ENCODE measurements at regions not wholly inside any gene's neighbourhood (a gene's known extent, or its start where the extent isn't known, plus 50 kb on each side); places are given as distances from the start of the nearest gene placed in this dataset.

GRCh38 chr12:13727707-13728195, 253.7 kb downstream of the GRIN2B start:
- Histone ChIP-seq H3K9me3 (ENCODE audit: low read length) (no peaks in the 10 kb centered on the region), H3K36me3 (ENCODE audit: insufficient read depth, low read length) (no peaks in the 10 kb centered on the region), H3K27me3 (ENCODE audit: insufficient read depth, low read length) (no peaks in the 10 kb centered on the region), H3K4me3 (ENCODE audit: low read length) (no peak overlapping the region), H3K4me1 (ENCODE audit: insufficient read depth, low read length) (peaks cover 16% of the 10 kb centered on the region), H2AFZ (ENCODE audit: low read depth, low read length) (no peak overlapping the region)

GRCh38 chr12:13725049-13725448, 256.4 kb downstream of the GRIN2B start:
- Histone ChIP-seq H3K9me3 (ENCODE audit: low read length) (no peaks in the 10 kb centered on the region), H3K27me3 (ENCODE audit: insufficient read depth, low read length) (no peaks in the 10 kb centered on the region), H3K4me3 (ENCODE audit: low read length) (no peak overlapping the region), H2AFZ (ENCODE audit: low read depth, low read length) (no peak overlapping the region), H3K4me1 (ENCODE audit: insufficient read depth, low read length) (peaks cover 6% of the 10 kb centered on the region), H3K36me3 (ENCODE audit: insufficient read depth, low read length) (no peaks in the 10 kb centered on the region)

- Histone ChIP-seq H3K4me1 (ENCODE audit: insufficient read depth, low read length) (peaks cover 6% of the 10 kb centered on the region), H3K27me3 (ENCODE audit: insufficient read depth, low read length) (no peaks in the 10 kb centered on the region), H3K4me3 (ENCODE audit: low read length) (no peak overlapping the region), H2AFZ (ENCODE audit: low read depth, low read length) (no peak overlapping the region), H3K36me3 (ENCODE audit: insufficient read depth, low read length) (no peaks in the 10 kb centered on the region), H3K9me3 (ENCODE audit: low read length) (no peaks in the 10 kb centered on the region)
Measured at GRCh38 chr12:13724136-13724535, 257.3 kb downstream of the GRIN2B start.

GRCh38 chr12:13719986-13720385, 261.4 kb downstream of the GRIN2B start:
- Histone ChIP-seq H3K36me3 (ENCODE audit: insufficient read depth, low read length) (no peaks in the 10 kb centered on the region), H2AFZ (ENCODE audit: low read depth, low read length) (no peak overlapping the region), H3K9me3 (ENCODE audit: low read length) (no peaks in the 10 kb centered on the region)

GRCh38 chr12:13718271-13718670, 263.1 kb downstream of the GRIN2B start:
- H3K4me1 ChIP-seq (ENCODE audit: insufficient read depth, low read length): peaks cover 10% of the 10 kb centered on the region
- H3K27me3 ChIP-seq (ENCODE audit: insufficient read depth, low read length): no peaks in the 10 kb centered on the region
- H3K4me3 ChIP-seq (ENCODE audit: low read length): no peak overlapping the region
- H2AFZ ChIP-seq (ENCODE audit: low read depth, low read length): no peak overlapping the region
- H3K36me3 ChIP-seq (ENCODE audit: insufficient read depth, low read length): no peaks in the 10 kb centered on the region
- H3K9me3 ChIP-seq (ENCODE audit: low read length): no peaks in the 10 kb centered on the region

More at GRCh38 chr12:13719986-13720385, 261.4 kb downstream of the GRIN2B start:
- Histone ChIP-seq H3K27me3 (ENCODE audit: insufficient read depth, low read length) (no peaks in the 10 kb centered on the region), H3K4me1 (ENCODE audit: insufficient read depth, low read length) (no peaks in the 10 kb centered on the region), H3K4me3 (ENCODE audit: low read length) (no peak overlapping the region)

- Histone ChIP-seq H3K27me3 (ENCODE audit: insufficient read depth, low read length) (no peaks in the 10 kb centered on the region), H3K9me3 (ENCODE audit: low read length) (no peaks in the 10 kb centered on the region), H3K36me3 (ENCODE audit: insufficient read depth, low read length) (no peaks in the 10 kb centered on the region), H2AFZ (ENCODE audit: low read depth, low read length) (no peak overlapping the region), H3K4me3 (ENCODE audit: low read length) (no peak overlapping the region), H3K4me1 (ENCODE audit: insufficient read depth, low read length) (peaks cover 14% of the 10 kb centered on the region)
Measured at GRCh38 chr12:13716119-13716518, 265.3 kb downstream of the GRIN2B start.

- no peaks in the 10 kb centered on the region for H3K27me3 ChIP-seq (ENCODE audit: insufficient read depth, low read length)
- H3K4me3 ChIP-seq (ENCODE audit: low read length): no peak overlapping the region
- no peaks in the 10 kb centered on the region for H3K36me3 ChIP-seq (ENCODE audit: insufficient read depth, low read length)
- H3K9me3 ChIP-seq (ENCODE audit: low read length): no peaks in the 10 kb centered on the region
- peaks cover 14% of the 10 kb centered on the region for H3K4me1 ChIP-seq (ENCODE audit: insufficient read depth, low read length)
- H2AFZ ChIP-seq (ENCODE audit: low read depth, low read length): no peak overlapping the region
Measured at GRCh38 chr12:13713556-13714410, 267.6 kb downstream of the GRIN2B start.

- no peaks in the 10 kb centered on the region for H3K9me3 ChIP-seq (ENCODE audit: low read length)
- no peaks in the 10 kb centered on the region for H3K36me3 ChIP-seq (ENCODE audit: insufficient read depth, low read length)
- H3K27me3 ChIP-seq (ENCODE audit: insufficient read depth, low read length): no peaks in the 10 kb centered on the region
- peaks cover under 1% of the 10 kb centered on the region for H3K4me1 ChIP-seq (ENCODE audit: insufficient read depth, low read length)
- H3K4me3 ChIP-seq (ENCODE audit: low read length): no peak overlapping the region
- H2AFZ ChIP-seq (ENCODE audit: low read depth, low read length): no peak overlapping the region
Measured at GRCh38 chr12:13707829-13708228, 273.6 kb downstream of the GRIN2B start.

GRCh38 chr12:13702381-13702780, 279.0 kb downstream of the GRIN2B start:
- Histone ChIP-seq H3K36me3 (ENCODE audit: insufficient read depth, low read length) (no peaks in the 10 kb centered on the region), H2AFZ (ENCODE audit: low read depth, low read length) (no peak overlapping the region), H3K9me3 (ENCODE audit: low read length) (no peaks in the 10 kb centered on the region), H3K4me3 (ENCODE audit: low read length) (no peak overlapping the region), H3K27me3 (ENCODE audit: insufficient read depth, low read length) (no peaks in the 10 kb centered on the region), H3K4me1 (ENCODE audit: insufficient read depth, low read length) (peaks cover 10% of the 10 kb centered on the region)

- H2AFZ ChIP-seq (ENCODE audit: low read depth, low read length): no peak overlapping the region
- no peaks in the 10 kb centered on the region for H3K36me3 ChIP-seq (ENCODE audit: insufficient read depth, low read length)
- H3K4me3 ChIP-seq (ENCODE audit: low read length): no peak overlapping the region
- peaks cover 10% of the 10 kb centered on the region for H3K4me1 ChIP-seq (ENCODE audit: insufficient read depth, low read length)
- H3K27me3 ChIP-seq (ENCODE audit: insufficient read depth, low read length): no peaks in the 10 kb centered on the region
- no peaks in the 10 kb centered on the region for H3K9me3 ChIP-seq (ENCODE audit: low read length)
Measured at GRCh38 chr12:13701502-13701901, 279.9 kb downstream of the GRIN2B start.

GRCh38 chr12:13697973-13698372, 283.4 kb downstream of the GRIN2B start:
- Histone ChIP-seq H3K27me3 (ENCODE audit: insufficient read depth, low read length) (no peaks in the 10 kb centered on the region), H2AFZ (ENCODE audit: low read depth, low read length) (no peak overlapping the region), H3K4me3 (ENCODE audit: low read length) (no peak overlapping the region), H3K36me3 (ENCODE audit: insufficient read depth, low read length) (no peaks in the 10 kb centered on the region), H3K4me1 (ENCODE audit: insufficient read depth, low read length) (peaks cover 10% of the 10 kb centered on the region), H3K9me3 (ENCODE audit: low read length) (no peaks in the 10 kb centered on the region)

GRCh38 chr12:13695781-13696180, 285.6 kb downstream of the GRIN2B start:
- Histone ChIP-seq H3K4me1 (ENCODE audit: insufficient read depth, low read length) (peaks cover 10% of the 10 kb centered on the region), H3K27me3 (ENCODE audit: insufficient read depth, low read length) (no peaks in the 10 kb centered on the region), H3K9me3 (ENCODE audit: low read length) (no peaks in the 10 kb centered on the region), H2AFZ (ENCODE audit: low read depth, low read length) (no peak overlapping the region), H3K36me3 (ENCODE audit: insufficient read depth, low read length) (no peaks in the 10 kb centered on the region), H3K4me3 (ENCODE audit: low read length) (no peak overlapping the region)

GRCh38 chr12:13692332-13692731, 289.1 kb downstream of the GRIN2B start:
- H2AFZ ChIP-seq (ENCODE audit: low read depth, low read length): no peak overlapping the region
- H3K9me3 ChIP-seq (ENCODE audit: low read length): no peaks in the 10 kb centered on the region
- H3K36me3 ChIP-seq (ENCODE audit: insufficient read depth, low read length): no peaks in the 10 kb centered on the region
- no peak overlapping the region for H3K4me3 ChIP-seq (ENCODE audit: low read length)
- no peaks in the 10 kb centered on the region for H3K27me3 ChIP-seq (ENCODE audit: insufficient read depth, low read length)
- peaks cover 10% of the 10 kb centered on the region for H3K4me1 ChIP-seq (ENCODE audit: insufficient read depth, low read length)

All from neuron (in vitro differentiated cells).